ENCODE measurements at regions not wholly inside any gene's neighbourhood (a gene's known extent, or its start where the extent isn't known, plus 50 kb on each side); places are given as distances from the start of the nearest gene placed in this dataset.

DNA sequence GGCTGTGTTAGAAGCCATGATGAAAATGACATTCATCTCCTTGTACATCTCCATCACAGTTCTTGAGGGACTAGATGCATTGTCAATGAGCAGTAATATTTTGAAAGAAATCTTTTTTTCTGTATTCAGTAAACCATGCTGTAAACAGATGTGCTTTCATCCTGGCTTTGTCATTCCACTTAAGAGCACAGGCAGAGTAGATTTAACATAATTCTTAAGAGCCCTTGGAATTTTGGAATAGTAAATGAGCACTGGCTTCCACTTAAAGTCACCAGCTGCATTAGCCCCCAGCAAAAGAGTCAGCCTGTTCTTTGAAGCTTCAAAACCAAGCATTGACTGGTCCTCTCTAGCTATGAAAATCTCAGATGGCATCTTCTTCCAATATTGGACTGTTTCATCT is 197.8 kb upstream of the HDDC2 start:
- TF ChIP-seq, protein P1, sequence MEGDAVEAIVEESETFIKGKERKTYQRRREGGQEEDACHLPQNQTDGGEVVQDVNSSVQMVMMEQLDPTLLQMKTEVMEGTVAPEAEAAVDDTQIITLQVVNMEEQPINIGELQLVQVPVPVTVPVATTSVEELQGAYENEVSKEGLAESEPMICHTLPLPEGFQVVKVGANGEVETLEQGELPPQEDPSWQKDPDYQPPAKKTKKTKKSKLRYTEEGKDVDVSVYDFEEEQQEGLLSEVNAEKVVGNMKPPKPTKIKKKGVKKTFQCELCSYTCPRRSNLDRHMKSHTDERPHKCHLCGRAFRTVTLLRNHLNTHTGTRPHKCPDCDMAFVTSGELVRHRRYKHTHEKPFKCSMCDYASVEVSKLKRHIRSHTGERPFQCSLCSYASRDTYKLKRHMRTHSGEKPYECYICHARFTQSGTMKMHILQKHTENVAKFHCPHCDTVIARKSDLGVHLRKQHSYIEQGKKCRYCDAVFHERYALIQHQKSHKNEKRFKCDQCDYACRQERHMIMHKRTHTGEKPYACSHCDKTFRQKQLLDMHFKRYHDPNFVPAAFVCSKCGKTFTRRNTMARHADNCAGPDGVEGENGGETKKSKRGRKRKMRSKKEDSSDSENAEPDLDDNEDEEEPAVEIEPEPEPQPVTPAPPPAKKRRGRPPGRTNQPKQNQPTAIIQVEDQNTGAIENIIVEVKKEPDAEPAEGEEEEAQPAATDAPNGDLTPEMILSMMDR (IDR thresholded peaks at IDR 0.05): no peak
- no peak for TF ChIP-seq POLR2A (IDR thresholded peaks at IDR 0.05)

All from vagina (tissue), 2 donors.